HG02870 (cell line): ENCODE measurements at regions not wholly inside any gene's neighbourhood (a gene's known extent, or its start where the extent isn't known, plus 50 kb on each side); places are given as distances from the start of the nearest gene placed in this dataset.
"Not testable (repeated sequence)": the region's sequence is repeated elsewhere in the genome, so short reads cannot be mapped to it uniquely, and the experiment has no call there.

Experiments
- ATAC-seq: cut with Tn5 transposase; IDR thresholded peaks from one replicate; pipeline ENCODE4 v1.9.1; 2021; ENCODE audit warnings: mild to moderate bottlenecking, moderate library complexity; ENCODE audit not compliant: unreplicated experiment

DNA sequence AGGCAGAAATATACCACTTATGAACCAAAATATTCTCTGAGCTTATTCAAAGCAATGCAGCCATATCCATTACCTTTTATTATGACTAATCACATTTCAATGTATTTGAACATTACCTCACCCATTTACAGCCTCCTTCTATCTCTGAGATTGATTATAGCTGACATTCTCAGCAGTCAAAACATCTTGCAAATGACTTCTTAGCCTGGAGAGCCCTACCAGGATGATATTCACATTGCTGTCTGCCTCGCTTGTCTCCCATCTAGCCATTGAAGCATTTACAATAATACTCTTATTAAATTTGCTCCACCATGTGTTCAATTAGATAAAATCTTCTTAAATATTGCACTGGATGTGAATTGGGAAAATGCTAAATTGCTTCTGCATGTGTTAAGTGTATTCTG is 1879.9 kb upstream of the ACO1 start:
- no peak for ATAC-seq

- no peak for ATAC-seq
Measured at GRCh38 chr9:30505311-30505710, 1879.1 kb upstream of the ACO1 start.

GRCh38 chr9:30506749-30507148 is 1877.7 kb upstream of the ACO1 start:
- no peak for ATAC-seq

DNA sequence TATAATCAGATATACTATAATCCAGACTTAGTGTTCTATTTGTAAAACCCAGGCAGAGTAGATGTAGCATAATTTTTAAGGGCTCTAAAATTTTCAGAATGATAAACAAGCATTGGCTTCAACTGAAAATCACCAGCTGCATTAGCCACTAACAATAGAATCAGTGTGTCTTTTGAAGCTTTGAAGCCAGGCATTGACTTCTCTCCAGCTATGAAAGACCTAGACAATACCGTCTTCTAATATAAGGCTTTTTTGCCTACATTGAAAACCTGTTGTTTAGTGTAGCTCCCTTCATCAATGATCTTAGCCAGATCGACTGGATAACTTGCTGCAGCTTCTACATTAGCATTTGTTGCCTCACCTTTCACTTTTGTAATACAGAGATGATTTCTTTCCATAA is 1877.3 kb upstream of the ACO1 start:
- ATAC-seq, result no peak

DNA sequence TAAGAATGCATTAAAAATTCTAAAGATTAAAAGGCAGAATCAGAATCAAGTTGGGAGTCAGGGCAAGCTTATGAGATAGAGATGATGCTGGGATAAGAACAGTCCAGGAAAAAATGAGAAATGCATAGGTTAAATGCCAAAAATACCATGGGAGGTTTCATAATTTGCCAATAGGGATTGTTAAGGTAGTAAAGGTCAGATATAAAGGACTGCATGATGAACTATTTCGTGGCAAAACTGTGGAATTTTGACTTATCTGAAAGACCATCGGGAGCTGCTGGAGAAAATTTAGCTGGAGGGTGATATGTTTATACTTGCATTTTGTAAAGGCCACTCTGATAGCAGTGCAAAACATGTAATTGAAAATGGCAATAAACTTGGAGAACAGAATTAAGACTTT is 1872.8 kb upstream of the ACO1 start:
- ATAC-seq, result no peak

DNA sequence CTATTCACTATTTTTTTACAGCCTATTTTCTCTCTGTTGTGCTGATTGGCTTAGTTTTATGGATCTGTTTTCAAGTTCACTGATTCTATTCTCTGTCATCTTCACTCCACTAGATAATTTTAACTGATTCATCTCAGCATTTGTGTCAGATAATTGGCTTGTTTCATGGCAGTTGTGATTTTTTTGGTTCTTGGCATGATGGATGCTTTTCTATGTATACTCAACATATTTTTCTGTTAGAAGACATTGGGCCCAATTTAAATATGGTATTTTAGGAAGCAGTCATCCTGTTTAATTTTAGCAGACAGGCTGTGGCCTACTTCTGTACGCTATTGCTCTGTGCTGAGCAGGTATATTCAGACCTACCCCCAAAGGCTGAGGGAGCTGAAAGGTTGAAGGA is 1865.3 kb upstream of the ACO1 start:
- ATAC-seq, result no peak

DNA sequence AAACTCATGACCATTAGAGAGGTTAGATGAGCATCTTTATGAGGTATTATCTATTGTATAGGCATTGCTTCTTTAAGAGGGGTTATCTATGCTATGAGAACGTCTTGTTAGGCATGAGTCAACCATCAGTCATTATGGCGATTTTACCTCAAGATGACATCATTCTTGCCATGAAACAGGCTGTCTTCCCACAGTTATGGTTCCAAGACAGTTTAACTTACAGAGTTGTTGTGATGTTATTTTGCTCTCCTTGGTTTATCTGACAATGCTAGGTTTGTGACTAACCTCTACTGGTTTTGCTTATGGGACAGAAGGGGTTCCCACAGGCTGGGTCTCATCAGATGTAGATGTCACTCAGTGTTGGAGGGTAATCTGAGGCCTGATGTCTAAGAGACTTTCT is 1864.7 kb upstream of the ACO1 start:
- ATAC-seq, result no peak

DNA sequence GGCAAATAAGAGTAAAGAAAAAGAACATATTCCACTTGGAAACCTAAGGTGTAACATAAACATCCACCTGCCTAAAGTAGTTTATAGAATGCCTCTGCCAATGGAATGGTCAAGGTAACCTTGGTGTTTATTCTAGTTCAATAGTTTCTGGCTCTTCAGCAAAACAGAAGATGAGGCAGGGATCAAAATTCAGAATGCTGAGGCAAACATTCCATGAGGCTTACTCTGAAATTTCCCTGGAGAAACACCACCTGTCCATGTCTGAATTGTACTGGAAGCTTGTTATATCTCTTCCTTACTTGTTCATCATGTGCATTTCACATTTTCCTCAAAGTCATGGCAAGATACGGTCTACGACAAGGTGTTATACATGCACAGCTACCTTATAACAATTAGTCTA is 1862.4 kb upstream of the ACO1 start:
- no peak for ATAC-seq

DNA sequence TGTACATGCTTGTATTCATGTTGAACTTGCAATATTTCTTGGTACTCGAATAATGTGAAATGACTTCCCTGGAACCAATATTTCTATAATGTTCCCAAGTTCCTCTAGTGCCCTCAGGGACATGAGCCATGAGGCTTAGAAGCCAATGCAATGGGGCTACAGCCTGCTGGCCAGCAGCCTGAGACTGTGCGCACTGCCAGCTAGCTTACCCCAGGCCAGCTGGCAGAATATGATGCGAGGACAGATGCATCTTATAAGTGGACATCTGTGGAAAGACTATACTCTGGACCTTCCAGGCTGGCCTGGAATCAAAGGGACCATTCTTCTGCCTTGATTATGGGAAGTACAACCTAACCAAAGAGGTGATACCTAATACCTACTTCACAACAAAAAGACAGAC is 1862.0 kb upstream of the ACO1 start:
- no peak for ATAC-seq

GRCh38 chr9:30524311-30524710 is 1860.1 kb upstream of the ACO1 start:
- ATAC-seq, result no peak

- no peak for ATAC-seq
Measured at GRCh38 chr9:30534455-30534854, 1850.0 kb upstream of the ACO1 start.

DNA sequence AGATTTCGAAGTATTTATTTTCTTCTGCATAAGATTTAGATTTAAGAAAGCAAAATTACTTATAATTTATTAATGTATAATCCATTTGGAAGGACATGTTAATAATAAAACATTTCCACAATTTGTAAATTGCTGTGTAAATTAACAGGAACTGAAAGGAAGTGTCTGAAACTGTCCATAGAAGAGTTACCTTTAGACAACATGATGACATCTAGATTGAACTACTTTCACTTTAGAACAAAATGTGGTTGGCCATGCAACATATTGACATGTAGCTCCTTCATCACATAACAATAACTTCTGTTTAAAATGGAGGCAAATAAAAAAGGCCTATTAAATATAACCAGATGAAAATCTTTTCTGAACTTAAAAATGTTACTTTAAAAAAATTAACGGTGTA is 1849.5 kb upstream of the ACO1 start:
- ATAC-seq, result no peak

- ATAC-seq, result no peak
Measured at GRCh38 chr9:30536494-30536893, 1847.9 kb upstream of the ACO1 start.

DNA sequence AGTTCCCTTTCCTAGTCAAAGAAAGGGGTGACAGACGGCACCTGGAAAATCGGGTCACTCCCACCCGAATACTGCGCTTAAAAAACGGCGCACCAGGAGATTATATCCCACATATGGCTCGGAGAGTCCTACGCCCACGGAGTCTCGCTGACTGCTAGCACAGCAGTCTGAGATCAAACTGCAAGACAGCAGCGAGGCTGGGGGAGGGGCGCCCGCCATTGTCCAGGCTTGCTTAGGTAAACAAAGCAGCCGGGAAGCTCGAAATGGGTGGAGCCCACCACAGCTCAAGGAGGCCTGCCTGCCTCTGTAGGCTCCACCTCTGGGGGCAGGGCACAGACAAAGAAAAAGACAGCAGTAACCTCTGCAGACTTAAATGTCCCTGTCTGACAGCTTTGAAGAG is 1844.7 kb upstream of the ACO1 start:
- ATAC-seq, result not testable (repeated sequence)

GRCh38 chr9:30574355-30575151 is 1809.9 kb upstream of the ACO1 start:
- no peak for ATAC-seq

GRCh38 chr9:30575218-30575617 is 1809.2 kb upstream of the ACO1 start:
- no peak for ATAC-seq

DNA sequence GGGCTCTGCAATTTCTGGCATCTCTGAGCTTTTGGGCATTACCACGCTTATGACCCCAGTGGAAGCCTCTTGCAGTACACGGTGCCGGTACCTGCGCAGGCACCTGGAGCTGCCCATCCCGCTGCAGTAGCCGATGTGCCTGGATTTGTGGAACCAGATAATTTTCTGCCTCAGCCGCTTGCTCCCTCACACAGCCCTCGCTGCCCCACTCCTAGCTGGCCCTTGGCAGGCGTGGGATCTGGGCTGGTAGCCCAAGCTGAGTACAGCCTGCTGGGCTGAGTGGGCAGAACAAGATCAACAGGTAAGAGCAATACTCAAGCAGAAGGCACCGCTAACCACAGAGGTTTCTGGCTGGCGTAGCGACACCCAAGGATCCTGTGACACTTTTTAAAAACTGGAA is 1808.8 kb upstream of the ACO1 start:
- ATAC-seq, result no peak

GRCh38 chr9:30579810-30580209 is 1804.6 kb upstream of the ACO1 start:
- no peak for ATAC-seq

DNA sequence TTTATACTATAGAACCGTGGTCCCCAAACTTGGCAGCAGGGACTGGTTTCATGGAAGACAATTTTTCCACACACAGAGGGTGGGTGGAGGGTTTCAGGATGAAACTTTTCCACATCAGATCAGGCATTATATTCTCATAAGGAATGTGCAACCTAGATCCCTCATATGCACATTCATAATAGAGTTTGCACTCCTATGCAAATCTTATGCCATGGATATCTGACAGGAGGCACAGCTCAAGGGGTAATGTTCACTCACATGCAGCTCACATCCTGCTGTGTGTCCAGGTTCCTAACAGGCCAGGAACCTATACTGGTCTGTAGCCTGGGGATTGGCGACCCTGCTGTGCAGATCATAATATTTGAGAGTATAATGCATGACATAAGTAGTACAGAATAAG is 1802.2 kb upstream of the ACO1 start:
- no peak for ATAC-seq

DNA sequence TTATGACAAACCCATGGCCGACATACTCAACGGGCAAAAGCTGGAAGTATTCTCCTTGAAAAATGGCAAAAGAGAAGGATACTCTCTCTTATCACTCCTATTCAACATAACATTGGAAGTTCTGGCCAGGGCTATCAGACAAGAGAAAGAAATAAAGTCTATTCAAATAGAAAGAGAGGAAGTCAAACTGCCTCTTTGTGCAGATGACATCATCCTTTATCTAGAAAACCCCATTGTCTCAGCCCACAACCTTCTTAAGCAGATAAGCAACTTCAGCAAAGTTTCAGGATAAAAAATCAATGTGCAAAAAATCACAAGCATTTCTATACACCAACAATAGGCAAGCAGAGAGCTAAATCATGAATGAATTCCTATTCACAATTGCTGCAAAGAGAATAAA is 1799.9 kb upstream of the ACO1 start:
- ATAC-seq, result no peak

GRCh38 chr9:30591461-30591860 is 1793.0 kb upstream of the ACO1 start:
- ATAC-seq, result no peak

DNA sequence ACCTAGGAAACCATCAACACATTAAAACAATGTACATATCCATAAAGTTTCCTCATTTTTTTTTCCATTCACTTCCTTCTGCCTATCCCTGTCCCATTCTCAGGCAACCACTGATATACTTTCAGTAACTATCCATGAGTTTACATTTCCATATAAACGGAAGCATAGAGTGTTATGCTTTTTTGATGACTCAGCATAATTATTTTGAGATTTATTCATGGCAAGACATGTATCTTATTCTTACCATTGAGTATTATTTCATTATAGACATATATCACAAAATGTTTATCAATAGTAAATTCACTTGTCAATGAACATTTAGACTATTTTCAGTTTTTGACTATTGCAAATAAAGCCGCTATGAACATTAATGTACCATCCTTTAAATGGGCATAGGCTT is 1786.8 kb upstream of the ACO1 start:
- no peak for ATAC-seq

- ATAC-seq, result no peak
Measured at GRCh38 chr9:30605936-30606335, 1778.5 kb upstream of the ACO1 start.
